Testis (tissue), 2 donors: ENCODE measurements at regions not wholly inside any gene's neighbourhood (a gene's known extent, or its start where the extent isn't known, plus 50 kb on each side); places are given as distances from the start of the nearest gene placed in this dataset.
"Not testable (repeated sequence)": the region's sequence is repeated elsewhere in the genome, so short reads cannot be mapped to it uniquely, and the experiment has no call there.

Experiments used
- POLR2A ChIP-seq: fragments of 450-650 bp; IDR thresholded peaks from one replicate; pipeline ENCODE4 v1.6.1; 2017; ENCODE audit warnings: antibody characterized with exemption, mild to moderate bottlenecking, moderate library complexity
- TF ChIP-seq, protein P1 (sequence below), 3 experiments: fragments of 450-650 bp in 2 of 3; fragments of 200-600 bp in 1 of 3; sonication (generic) in 1 of 3; IDR thresholded peaks; one replicate each; pipeline ENCODE4 v1.5.1; 2016 to 2019; ENCODE audit warnings: antibody characterized with exemption in 3 of 3, mild to moderate bottlenecking in 2 of 3, moderate library complexity in 1 of 3

DNA sequence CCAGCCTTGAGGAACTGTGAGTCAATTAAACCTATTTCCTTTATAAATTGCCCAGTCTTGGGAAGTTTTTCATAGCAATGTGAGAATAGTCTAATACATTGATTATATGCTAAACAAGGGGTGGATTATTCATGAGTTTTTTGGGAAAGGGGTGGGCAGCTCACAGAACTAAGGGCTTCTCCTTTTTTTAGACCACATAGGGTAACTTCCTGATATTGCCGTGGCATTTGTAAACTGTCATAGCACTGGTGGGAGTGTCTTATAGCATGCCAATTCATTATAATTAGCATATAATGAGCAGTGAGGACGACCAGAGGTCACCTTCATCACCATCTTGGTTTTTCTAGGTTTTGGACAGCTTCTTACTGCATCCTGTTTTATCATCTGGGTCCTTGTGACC, 72.4 kb upstream of the PRKX start:
- TF ChIP-seq, protein P1, sequence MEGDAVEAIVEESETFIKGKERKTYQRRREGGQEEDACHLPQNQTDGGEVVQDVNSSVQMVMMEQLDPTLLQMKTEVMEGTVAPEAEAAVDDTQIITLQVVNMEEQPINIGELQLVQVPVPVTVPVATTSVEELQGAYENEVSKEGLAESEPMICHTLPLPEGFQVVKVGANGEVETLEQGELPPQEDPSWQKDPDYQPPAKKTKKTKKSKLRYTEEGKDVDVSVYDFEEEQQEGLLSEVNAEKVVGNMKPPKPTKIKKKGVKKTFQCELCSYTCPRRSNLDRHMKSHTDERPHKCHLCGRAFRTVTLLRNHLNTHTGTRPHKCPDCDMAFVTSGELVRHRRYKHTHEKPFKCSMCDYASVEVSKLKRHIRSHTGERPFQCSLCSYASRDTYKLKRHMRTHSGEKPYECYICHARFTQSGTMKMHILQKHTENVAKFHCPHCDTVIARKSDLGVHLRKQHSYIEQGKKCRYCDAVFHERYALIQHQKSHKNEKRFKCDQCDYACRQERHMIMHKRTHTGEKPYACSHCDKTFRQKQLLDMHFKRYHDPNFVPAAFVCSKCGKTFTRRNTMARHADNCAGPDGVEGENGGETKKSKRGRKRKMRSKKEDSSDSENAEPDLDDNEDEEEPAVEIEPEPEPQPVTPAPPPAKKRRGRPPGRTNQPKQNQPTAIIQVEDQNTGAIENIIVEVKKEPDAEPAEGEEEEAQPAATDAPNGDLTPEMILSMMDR (IDR thresholded peaks at IDR 0.05) = not testable (repeated sequence)
- not testable (repeated sequence) for TF ChIP-seq POLR2A
